GM12864 (cell line): ENCODE measurements at regions not wholly inside any gene's neighbourhood (a gene's known extent, or its start where the extent isn't known, plus 50 kb on each side); places are given as distances from the start of the nearest gene placed in this dataset.

Source experiments
- DNase-seq: peaks from one replicate; pipeline ENCODE4 v3.0.0-alpha.2; 2011; ENCODE audit warnings: low read depth
- H3K4me3 ChIP-seq: 2 replicates; pipeline ENCODE4 v1.5.1; 2011; ENCODE audit warnings: mild to moderate bottlenecking, low read depth, low read length, control low read depth
- CTCF ChIP-seq: IDR thresholded peaks from 2 replicates; pipeline ENCODE4 v1.5.1; 2011; ENCODE audit warnings: low read depth, mild to moderate bottlenecking, moderate library complexity, low read length, control low read depth, inconsistent platforms; ENCODE audit errors: missing control alignments

GRCh38 chr17:77861981-77862645, 96.4 kb upstream of the TNRC6C start:
- no peak for TF ChIP-seq CTCF
- no peak for DNase-seq
- no peak overlapping the region for H3K4me3 ChIP-seq

GRCh38 chr17:77862890-77863813, 95.4 kb upstream of the TNRC6C start:
- no peak overlapping the region for H3K4me3 ChIP-seq
- no peak for TF ChIP-seq CTCF
- DNase-seq = no peak

- DNase-seq = no peak
- H3K4me3 ChIP-seq = no peak overlapping the region
- TF ChIP-seq CTCF = no peak
Observed at GRCh38 chr17:77863814-77864161, 94.7 kb upstream of the TNRC6C start.

- H3K4me3 ChIP-seq = no peak overlapping the region
- no peak for DNase-seq
- TF ChIP-seq CTCF = no peak
Observed at GRCh38 chr17:77864234-77865111, 94.0 kb upstream of the TNRC6C start.

- H3K4me3 ChIP-seq = no peak overlapping the region
- TF ChIP-seq CTCF = no peak
- no peak for DNase-seq
Observed at GRCh38 chr17:77865112-77865611, 93.3 kb upstream of the TNRC6C start.

- no peak for TF ChIP-seq CTCF
- no peak for DNase-seq
Observed at GRCh38 chr17:77865716-77866115, 92.8 kb upstream of the TNRC6C start.

More at GRCh38 chr17:77865716-77866115, 92.8 kb upstream of the TNRC6C start:
- no peak overlapping the region for H3K4me3 ChIP-seq
